ENCODE measurements at regions not wholly inside any gene's neighbourhood (a gene's known extent, or its start where the extent isn't known, plus 50 kb on each side); places are given as distances from the start of the nearest gene placed in this dataset.
A peak's percentile ranks its signal among the peaks of the same experiment; 100 is the strongest.

- no peak for DNase-seq
These were observed 443.1 kb downstream of the CCDC85A start for GRCh38 chr2:56626927-56627326.

DNA sequence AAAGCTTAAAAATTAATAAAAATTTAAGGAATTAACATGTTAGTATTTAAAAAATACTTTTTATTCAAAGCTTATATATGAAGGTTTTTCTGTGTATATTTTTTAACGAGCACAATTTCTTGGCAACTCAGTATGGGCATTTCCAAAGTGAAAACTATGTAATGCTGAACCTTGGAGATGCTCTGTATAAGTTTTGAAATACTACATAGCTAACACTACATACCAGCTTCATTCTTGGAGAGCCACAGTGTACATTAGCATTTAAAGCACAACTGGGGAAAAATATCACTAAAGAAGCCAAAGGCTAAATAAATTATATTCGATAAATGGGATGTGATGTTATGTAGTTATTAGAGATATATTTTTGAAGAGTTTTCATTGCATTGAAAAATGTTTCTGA is 446.5 kb downstream of the CCDC85A start:
- DNase-seq = no peak

DNA sequence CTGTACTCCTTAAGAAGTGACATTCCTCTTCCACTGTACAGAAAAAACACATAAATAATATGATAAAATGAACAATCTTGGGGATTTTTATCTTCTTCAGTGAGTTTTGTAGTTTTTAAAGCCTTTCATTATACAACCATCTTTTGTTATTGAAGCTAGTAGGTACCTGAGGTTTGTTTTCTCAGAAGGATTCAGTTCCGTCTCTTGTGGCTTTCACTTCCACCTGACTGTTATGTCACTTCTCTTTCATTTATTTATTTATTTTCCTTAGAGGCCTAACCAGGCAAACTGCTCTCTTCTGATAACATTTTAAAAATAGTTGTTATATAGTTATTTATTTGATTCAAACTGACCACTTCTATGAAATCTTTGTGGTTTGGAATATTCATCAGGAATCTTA is 464.2 kb downstream of the CCDC85A start:
- no peak for DNase-seq

DNA sequence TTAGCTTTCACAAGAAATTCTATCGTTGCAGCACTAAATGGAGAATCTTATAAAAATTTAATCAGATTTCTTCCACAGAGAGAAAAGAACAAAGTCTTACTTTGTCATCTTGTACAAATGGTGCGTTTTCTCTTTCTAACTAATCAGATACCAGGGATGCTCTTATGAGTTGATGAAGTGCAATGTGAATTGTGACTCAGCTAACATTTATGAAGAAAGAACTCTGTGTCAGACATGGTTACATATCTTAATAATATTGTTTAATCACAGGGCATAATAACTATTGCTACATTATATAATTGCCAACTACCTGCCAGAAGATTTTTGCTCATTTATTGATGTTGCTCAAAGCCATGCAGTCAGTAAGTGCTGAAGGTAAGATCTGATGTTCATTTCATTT is 465.0 kb downstream of the CCDC85A start:
- peak; percentile 45 for DNase-seq

DNA sequence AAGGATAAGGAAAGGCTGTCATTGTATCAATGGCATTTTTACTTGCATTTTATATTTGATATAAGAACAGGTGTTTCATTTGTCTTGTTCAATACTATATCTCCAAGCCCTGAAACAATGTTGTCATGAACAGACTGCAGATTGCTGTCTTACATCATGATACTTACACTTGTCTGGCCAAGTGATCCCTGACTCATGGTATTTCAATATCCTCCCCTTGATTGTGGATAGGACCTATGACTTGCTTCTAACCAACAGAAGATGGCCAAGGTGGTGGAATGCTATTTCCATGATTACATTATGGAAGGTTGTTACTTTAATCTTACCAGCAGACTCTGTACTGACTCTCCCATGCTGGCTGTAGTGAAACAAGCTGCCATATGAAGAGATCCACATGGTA is 471.1 kb downstream of the CCDC85A start:
- DNase-seq = peak; percentile 19

GRCh38 chr2:56656826-56657225 is 473.0 kb downstream of the CCDC85A start:
- no peak for DNase-seq

DNA sequence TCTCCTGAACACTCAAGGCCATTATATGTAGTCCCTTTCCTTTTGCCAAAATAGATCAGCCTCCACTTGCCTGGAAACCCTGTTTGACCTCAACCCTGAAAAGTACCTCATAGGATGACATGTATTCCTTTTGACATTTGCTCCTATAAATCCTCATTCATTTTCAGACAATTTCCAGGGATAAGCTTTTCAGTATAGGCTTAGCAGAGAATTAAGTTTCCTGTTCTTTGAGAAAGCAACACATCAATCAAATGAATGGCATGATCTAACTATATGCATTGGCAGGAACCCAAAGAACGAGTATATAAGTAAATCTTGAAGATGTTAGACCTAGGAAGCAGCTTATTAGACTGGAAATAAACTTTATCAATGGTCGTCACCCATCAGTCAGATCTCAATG is 483.0 kb downstream of the CCDC85A start:
- no peak for DNase-seq

DNA sequence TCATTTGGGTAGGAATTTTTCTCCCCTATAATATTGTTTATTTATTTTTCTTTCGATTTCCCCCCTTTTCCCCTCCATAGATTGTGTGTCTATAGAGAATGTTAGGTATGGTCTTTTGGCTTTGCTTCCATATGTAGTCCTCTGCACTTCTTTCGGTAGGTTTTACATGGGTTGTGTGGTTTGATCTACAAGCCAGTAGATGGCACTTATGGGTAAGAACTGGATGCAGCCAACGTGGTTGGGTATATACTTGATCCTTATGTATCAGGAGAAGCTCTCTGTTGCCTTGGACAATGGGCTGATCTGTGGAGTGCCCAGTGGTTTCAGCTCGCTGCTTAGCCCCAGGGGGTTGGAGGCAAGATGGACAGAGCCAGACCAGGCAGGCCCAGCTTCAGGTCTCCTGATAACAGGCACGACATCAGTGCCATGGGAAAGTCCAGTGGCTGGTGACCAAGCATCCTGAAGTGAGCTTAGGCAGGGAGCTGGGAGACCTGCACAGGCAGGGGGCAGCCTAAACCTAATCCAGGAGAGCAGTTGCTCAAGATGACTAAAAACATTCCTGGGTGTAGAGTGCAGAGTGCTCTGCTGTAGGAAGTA is 488.3 kb downstream of the CCDC85A start:
- no peak for DNase-seq

GRCh38 chr2:56674084-56674483 is 490.3 kb downstream of the CCDC85A start:
- DNase-seq = no peak

- DNase-seq = no peak
These were observed 493.2 kb downstream of the CCDC85A start for GRCh38 chr2:56676966-56677365.

DNA sequence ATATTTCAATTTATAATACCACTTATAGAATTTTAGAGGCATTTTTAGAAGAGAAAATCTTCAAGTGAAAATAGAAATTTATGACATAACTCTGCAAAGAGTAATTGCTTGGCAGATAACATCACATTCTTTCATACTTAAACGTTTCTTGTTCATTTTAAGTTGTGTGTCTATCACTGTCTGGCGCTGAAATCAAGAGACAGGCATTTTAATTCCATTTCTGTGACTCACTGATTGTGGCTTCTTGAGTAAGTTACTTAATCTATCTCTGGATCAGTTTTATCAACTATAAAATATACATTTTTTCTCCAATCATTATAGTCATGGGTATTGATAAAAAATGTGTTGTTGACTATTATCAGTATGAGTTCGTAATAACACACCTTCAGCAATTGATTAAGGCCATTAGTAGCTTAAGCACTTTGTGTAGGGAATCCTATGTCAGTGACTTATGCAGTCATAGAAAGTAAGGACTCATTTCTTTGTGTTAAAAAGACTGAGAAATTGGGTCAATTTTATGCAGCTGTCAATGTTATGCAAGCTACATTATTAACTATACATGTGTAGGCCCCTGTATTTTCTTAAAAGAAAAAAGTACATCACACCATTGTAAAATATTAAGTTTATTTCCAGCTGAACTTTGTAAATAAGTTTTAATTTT is 497.3 kb downstream of the CCDC85A start:
- peak; percentile 91 for DNase-seq

DNA sequence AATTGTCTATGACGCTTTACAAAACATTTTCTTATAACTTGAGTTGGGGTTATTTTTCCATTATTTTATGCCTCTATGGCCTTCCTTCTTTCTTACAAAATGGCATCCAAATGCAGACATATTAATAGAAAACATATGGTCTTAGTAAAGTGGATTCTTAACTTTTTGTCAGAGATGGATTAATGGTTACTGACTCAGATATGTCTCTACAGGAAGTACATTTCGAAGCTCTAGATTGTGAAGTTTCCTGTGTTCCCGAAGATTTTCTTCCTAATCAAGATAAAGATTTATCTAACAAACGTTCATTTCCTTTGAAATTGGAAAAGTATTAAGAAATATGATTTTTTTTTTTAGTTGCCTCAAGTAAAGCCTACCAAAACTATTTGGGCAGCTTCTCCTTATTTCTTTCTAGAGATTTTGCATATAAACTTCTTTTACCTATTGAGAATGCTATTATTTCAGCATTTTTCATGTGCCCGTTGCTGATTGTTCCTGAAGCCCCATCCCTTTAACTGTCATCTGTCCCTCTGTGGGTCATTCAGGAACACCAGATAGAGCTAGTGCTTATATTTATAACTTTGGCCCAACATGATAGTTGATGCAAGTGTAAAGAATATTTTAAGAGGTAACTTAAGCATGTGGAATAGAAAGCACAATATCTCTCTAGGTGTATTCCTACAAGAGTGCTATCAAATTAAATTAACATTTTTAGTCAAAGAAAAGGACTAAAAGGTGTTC is 498.0 kb downstream of the CCDC85A start:
- DNase-seq = peak; percentile 65

DNA sequence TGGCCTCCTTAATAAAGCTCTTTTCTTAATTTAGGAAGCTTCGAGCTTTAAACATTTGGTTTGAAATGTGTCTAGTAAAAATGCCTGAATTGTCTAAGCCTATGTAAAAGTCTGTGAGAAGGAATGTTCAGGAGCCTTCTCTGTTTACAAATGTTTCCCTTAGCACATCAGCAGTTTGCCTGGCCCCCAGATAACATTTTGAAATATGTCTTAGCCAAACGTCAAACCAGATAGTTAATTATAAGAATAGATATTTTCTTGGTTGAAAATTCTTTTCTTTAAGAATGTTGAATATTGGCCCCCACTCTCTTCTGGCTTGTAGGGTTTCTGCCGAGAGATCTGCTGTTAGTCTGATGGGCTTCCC is 498.6 kb downstream of the CCDC85A start:
- DNase-seq = peak; percentile 21

GRCh38 chr2:56684327-56684726 is 500.5 kb downstream of the CCDC85A start:
- no peak for DNase-seq

DNA sequence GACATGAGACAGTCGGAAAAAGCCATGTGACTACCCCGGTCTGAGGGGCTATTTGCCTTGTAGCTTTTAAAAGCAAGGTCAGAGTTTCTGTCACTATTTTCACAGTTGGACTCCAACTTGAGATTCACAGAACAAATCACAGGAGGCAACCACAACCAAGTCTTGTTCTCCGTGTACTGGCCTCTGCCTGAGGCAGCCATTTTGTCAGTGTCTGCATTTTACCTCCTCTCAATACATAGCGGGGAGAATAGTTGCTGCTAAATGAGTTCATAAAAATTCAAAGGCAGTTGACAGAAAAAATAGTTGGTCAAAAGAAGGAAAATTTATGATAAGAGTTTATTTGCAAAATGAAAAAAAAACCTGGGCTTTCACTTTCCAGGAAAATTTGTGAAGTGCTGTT is 501.4 kb downstream of the CCDC85A start:
- DNase-seq = no peak

GRCh38 chr2:56687169-56687568 is 503.4 kb downstream of the CCDC85A start:
- DNase-seq = peak; percentile 85

- DNase-seq = peak; percentile 62
These were observed 504.9 kb downstream of the CCDC85A start for GRCh38 chr2:56688661-56689060.

DNA sequence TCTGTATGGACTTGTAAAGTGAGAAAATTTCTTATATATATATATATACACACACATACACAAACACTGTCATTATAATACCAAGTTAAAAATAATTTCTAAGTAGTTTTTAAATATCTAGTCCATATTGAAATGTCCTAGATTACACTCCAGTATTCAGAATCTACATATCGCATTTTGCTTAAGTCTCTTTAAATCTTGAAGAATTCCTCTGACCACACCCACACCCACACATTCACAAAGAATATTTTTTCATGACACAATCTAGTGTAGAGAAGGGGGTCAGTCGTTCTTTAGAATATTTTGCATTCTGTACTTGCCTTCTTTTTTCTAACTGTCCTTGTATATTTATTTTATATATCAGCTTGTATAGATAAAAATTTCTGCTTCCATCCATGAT is 509.7 kb downstream of the CCDC85A start:
- DNase-seq = no peak

GRCh38 chr2:56703001-56703400 is 519.2 kb downstream of the CCDC85A start:
- no peak for DNase-seq

- no peak for DNase-seq
These were observed 521.9 kb downstream of the CCDC85A start for GRCh38 chr2:56705713-56706112.

- DNase-seq = no peak
These were observed 523.4 kb downstream of the CCDC85A start for GRCh38 chr2:56707218-56707617.

- no peak for DNase-seq
These were observed 523.9 kb downstream of the CCDC85A start for GRCh38 chr2:56707650-56708049.

DNA sequence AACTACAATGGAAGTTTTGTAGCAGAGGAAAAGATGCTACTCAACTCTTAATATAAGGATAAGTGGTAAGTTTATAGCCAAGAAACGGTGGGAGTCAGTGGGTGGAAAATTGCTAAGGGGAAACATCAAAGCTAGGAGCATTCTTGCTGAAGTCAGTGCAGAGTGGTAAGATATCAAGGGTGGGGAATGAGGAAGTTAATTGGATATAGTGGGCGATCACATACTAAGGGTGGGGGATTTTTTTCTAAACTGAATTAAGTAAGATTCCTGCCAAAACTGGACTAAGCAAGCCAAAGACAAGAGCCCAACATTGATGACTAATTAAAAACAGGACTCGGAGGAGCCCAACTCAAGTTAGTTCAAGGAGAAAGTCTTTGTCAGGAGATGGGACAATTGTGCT is 525.4 kb downstream of the CCDC85A start:
- DNase-seq = no peak

DNA sequence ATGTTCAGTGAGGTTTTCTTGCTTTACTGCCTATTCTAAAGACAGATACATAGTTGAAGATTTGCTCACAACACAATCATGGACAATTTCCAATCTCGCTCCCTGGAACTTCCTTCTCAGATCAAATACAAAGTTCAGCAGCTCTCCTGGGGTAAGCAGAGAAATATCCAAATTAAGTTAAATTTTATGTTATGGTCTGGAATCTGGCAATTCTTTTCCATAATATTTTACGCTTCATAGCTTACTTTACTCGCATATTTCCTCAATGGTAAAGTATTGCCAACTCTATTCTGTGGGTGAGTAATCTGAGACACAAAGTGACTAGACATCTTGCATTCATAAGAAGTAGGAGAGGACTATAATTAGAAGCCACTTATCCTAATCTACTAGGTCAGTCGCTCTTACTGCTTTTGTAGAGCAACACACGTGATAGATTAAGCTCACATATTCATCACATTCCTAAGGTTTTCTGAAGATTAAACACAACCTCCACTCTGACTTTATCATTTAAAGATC is 529.4 kb downstream of the CCDC85A start:
- peak; percentile 73 for DNase-seq

All from EL (cell line).